ENCODE measurements at regions not wholly inside any gene's neighbourhood (a gene's known extent, or its start where the extent isn't known, plus 50 kb on each side); places are given as distances from the start of the nearest gene placed in this dataset.

DNA sequence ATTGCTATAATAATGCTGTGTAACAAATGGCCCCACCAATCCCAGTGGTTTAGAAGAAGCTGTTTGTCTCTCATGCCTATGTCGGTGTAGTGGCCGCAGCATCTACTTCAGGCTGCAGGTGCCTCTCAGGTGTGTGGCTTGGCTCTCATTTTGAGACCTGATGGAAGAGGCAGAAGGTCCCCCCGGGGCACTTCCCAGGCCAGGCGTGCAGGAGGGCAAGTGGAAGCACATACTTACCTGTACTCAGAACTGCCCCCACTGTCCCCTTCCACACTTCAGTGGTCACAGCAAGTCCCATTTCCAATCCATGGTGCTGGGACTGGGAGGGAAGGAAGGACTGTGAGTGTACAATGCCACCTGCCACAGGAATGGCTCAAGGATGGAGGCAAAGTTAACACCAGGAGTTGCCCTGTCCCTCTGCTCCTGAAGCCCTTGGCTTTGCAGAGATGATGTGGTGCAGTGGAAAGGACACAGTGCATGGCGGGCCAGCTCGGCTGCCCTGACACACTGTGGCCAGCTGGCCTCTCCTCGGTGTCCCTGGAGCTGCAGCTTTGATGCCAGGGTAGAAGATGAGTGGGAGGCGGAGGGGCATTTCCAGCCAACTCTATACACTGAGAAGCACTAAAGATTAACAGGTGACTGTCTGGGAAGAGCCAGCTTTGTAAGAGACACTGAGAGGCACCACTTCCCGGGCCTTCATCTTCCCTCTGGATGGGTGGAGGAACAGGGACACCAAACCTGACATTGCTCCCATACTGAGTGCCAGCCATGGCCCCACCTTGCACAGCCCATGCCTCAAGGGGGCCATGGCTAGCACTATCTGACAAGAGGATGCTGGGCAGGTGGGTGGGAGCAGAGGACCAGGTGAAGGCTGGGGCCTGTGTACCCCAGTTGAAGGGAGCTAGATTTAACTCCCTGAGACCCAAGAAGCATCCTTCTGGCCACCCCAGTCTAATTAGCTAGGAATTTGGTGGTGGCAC, 105.9 kb downstream of the METRNL start:
- TF ChIP-seq CTCF (conservative IDR thresholded peaks at IDR 0.05; ENCODE audit: low read length) (no peak), EZH2phosphoT487 (IDR thresholded peaks at IDR 0.05; ENCODE audit: borderline replicate concordance, low read depth, low read length) (no peak)

All from OCI-LY7 (cell line).